Uterus (tissue), 3 donors: ENCODE measurements at regions not wholly inside any gene's neighbourhood (a gene's known extent, or its start where the extent isn't known, plus 50 kb on each side); places are given as distances from the start of the nearest gene placed in this dataset.

Source experiments
- DNase-seq, 2 donors: peaks; one replicate each; pipeline ENCODE4 v3.0.0-alpha.2; 2019 to 2020
- H3K27ac ChIP-seq, 2 donors: fragments of 200-600 bp; sonication (generic); 1 replicate in 1 of 2; 2 replicates in 1 of 2; pipeline ENCODE4 v1.5.1; 2016 to 2018
- H3K27me3 ChIP-seq, 2 donors: fragments of 200-600 bp; sonication (generic); one replicate each; pipeline ENCODE4 v1.5.1; 2018 to 2019; ENCODE audit warnings: control low read depth in 1 of 2
- H3K36me3 ChIP-seq, 2 donors: fragments of 200-600 bp; sonication (generic); one replicate each; pipeline ENCODE4 v1.5.1; 2019; ENCODE audit warnings: control low read depth in 1 of 2
- H3K4me1 ChIP-seq, 2 donors: fragments of 200-600 bp; sonication (generic); one replicate each; pipeline ENCODE4 v1.5.1; 2018 to 2019; ENCODE audit warnings: control low read depth in 1 of 2
- H3K4me3 ChIP-seq, 2 donors: fragments of 200-600 bp; sonication (generic); 1 replicate in 1 of 2; 2 replicates in 1 of 2; pipeline ENCODE4 v1.5.1; 2018 to 2019; ENCODE audit warnings: mild to moderate bottlenecking in 1 of 2
- H3K9me3 ChIP-seq, 2 donors: fragments of 200-600 bp; sonication (generic); one replicate each; pipeline ENCODE4 v1.5.1; 2019; ENCODE audit warnings: control low read depth in 1 of 2
- CTCF ChIP-seq, 4 experiments: fragments of 200-600 bp in 2 of 4; fragments of 450-650 bp in 2 of 4; sonication (generic) in 2 of 4; IDR thresholded peaks; one replicate each; pipeline ENCODE4 v1.5.1; 2016 to 2019; ENCODE audit warnings: antibody characterized with exemption in 4 of 4, mild to moderate bottlenecking in 2 of 4, moderate library complexity in 1 of 4
- POLR2A ChIP-seq, 2 donors: fragments of 450-650 bp; IDR thresholded peaks; one replicate each; pipeline ENCODE4 v1.6.1; 2016; ENCODE audit warnings: antibody characterized with exemption in 2 of 2, mild to moderate bottlenecking in 1 of 2, moderate library complexity in 1 of 2
- intact Hi-C: fragments of 100-400 bp; cut with DNase I; formaldehyde crosslinking; loops from one replicate; pipeline ENCODE4 v1.15.1; 2023; ENCODE audit warnings: low total_unique reads
- donor health status: DM: yes; HTN: yes; CAD: no.

- TF ChIP-seq CTCF (IDR thresholded peaks at IDR 0.05) (no peak), POLR2A (IDR thresholded peaks at IDR 0.05) (no peak)
- Histone ChIP-seq H3K4me3 (no peak overlapping the region), H3K27me3 (no peaks in the 10 kb centered on the region), H3K27ac (no peak overlapping the region), H3K9me3 (no peaks in the 10 kb centered on the region), H3K4me1 (no peaks in the 10 kb centered on the region), H3K36me3 (no peaks in the 10 kb centered on the region)
- intact Hi-C loops, result no loop called here
- no peak for DNase-seq
Observed at GRCh38 chr10:2296179-2296891, 559.0 kb upstream of the ADARB2 start.

GRCh38 chr10:2294739-2295138 is 557.4 kb upstream of the ADARB2 start:
- H3K36me3 ChIP-seq, result no peaks in the 10 kb centered on the region
- TF ChIP-seq CTCF (IDR thresholded peaks at IDR 0.05) (no peak), POLR2A (IDR thresholded peaks at IDR 0.05) (no peak)
- H3K4me1 ChIP-seq, result no peaks in the 10 kb centered on the region
- H3K4me3 ChIP-seq, result no peak overlapping the region
- no peak for DNase-seq
- intact Hi-C loops, result no loop called here
- no peak overlapping the region for H3K27ac ChIP-seq
- no peaks in the 10 kb centered on the region for H3K27me3 ChIP-seq
- H3K9me3 ChIP-seq, result no peaks in the 10 kb centered on the region

GRCh38 chr10:2284071-2284470 is 546.7 kb upstream of the ADARB2 start:
- no peak overlapping the region for H3K27ac ChIP-seq
- no peak overlapping the region for H3K4me3 ChIP-seq
- no peak for DNase-seq
- no peaks in the 10 kb centered on the region for H3K9me3 ChIP-seq
- no peaks in the 10 kb centered on the region for H3K4me1 ChIP-seq
- H3K36me3 ChIP-seq, result no peaks in the 10 kb centered on the region
- no peaks in the 10 kb centered on the region for H3K27me3 ChIP-seq
- TF ChIP-seq POLR2A (IDR thresholded peaks at IDR 0.05) (no peak), CTCF (IDR thresholded peaks at IDR 0.05) (no peak)
- intact Hi-C loops, result no loop called here

- Histone ChIP-seq H3K4me1 (no peaks in the 10 kb centered on the region), H3K27ac (no peak overlapping the region), H3K4me3 (no peak overlapping the region), H3K27me3 (no peaks in the 10 kb centered on the region), H3K9me3 (no peaks in the 10 kb centered on the region), H3K36me3 (no peaks in the 10 kb centered on the region)
- no peak for TF ChIP-seq CTCF (IDR thresholded peaks at IDR 0.05)
- no peak for TF ChIP-seq POLR2A (IDR thresholded peaks at IDR 0.05)
- intact Hi-C loops, result no loop called here
- no peak for DNase-seq
Observed at GRCh38 chr10:2282202-2282601, 544.9 kb upstream of the ADARB2 start.

- Histone ChIP-seq H3K9me3 (no peaks in the 10 kb centered on the region), H3K4me1 (no peaks in the 10 kb centered on the region), H3K4me3 (no peak overlapping the region), H3K36me3 (no peaks in the 10 kb centered on the region), H3K27me3 (no peaks in the 10 kb centered on the region), H3K27ac (no peak overlapping the region)
- no peak for TF ChIP-seq POLR2A (IDR thresholded peaks at IDR 0.05)
- TF ChIP-seq CTCF (IDR thresholded peaks at IDR 0.05), result no peak
- intact Hi-C loops, result no loop called here
- no peak for DNase-seq
Observed at GRCh38 chr10:2280713-2281300, 543.5 kb upstream of the ADARB2 start.
